HEK293T (cell line): ENCODE measurements at regions not wholly inside any gene's neighbourhood (a gene's known extent, or its start where the extent isn't known, plus 50 kb on each side); places are given as distances from the start of the nearest gene placed in this dataset.

Experiments
- CTBP1 ChIP-seq: fragments of 450-650 bp; IDR thresholded peaks from 2 replicates; pipeline ENCODE4 v1.6.1; 2016; ENCODE audit warnings: borderline replicate concordance
- ELF4 ChIP-seq: fragments of 450-650 bp; IDR thresholded peaks from 2 replicates; pipeline ENCODE4 v1.6.1; 2017; ENCODE audit warnings: antibody characterized with exemption
- FOXA1 ChIP-seq: fragments of 450-650 bp; IDR thresholded peaks from 2 replicates; pipeline ENCODE4 v1.6.1; 2016; ENCODE audit warnings: mild to moderate bottlenecking
- FOXK2 ChIP-seq: fragments of 450-650 bp; IDR thresholded peaks from 2 replicates; pipeline ENCODE4 v1.6.1; 2016; ENCODE audit warnings: mild to moderate bottlenecking
- FOXM1 ChIP-seq: fragments of 450-650 bp; IDR thresholded peaks from 2 replicates; pipeline ENCODE4 v1.6.1; 2017; ENCODE audit warnings: mild to moderate bottlenecking, borderline replicate concordance
- HDGF ChIP-seq: fragments of 450-650 bp; IDR thresholded peaks from 2 replicates; pipeline ENCODE4 v1.6.1; 2017; ENCODE audit warnings: antibody characterized with exemption, borderline replicate concordance
- LEF1 ChIP-seq: fragments of 450-650 bp; IDR thresholded peaks from 2 replicates; pipeline ENCODE4 v1.6.1; 2017; ENCODE audit warnings: mild to moderate bottlenecking, borderline replicate concordance
- NFRKB ChIP-seq: fragments of 450-650 bp; IDR thresholded peaks from 2 replicates; pipeline ENCODE4 v1.6.1; 2016; ENCODE audit warnings: mild to moderate bottlenecking, moderate library complexity
- SP1 ChIP-seq: fragments of 450-650 bp; IDR thresholded peaks from 2 replicates; pipeline ENCODE4 v1.6.1; 2017
- SUZ12 ChIP-seq: fragments of 450-650 bp; IDR thresholded peaks from 2 replicates; pipeline ENCODE4 v1.6.1; 2016; ENCODE audit warnings: mild to moderate bottlenecking
- ZNF384 ChIP-seq: fragments of 450-650 bp; IDR thresholded peaks from 2 replicates; pipeline ENCODE4 v1.6.1; 2016
- TF ChIP-seq, protein P1 (sequence below): fragments of 450-650 bp; IDR thresholded peaks from 2 replicates; pipeline ENCODE4 v1.6.1; 2016

DNA sequence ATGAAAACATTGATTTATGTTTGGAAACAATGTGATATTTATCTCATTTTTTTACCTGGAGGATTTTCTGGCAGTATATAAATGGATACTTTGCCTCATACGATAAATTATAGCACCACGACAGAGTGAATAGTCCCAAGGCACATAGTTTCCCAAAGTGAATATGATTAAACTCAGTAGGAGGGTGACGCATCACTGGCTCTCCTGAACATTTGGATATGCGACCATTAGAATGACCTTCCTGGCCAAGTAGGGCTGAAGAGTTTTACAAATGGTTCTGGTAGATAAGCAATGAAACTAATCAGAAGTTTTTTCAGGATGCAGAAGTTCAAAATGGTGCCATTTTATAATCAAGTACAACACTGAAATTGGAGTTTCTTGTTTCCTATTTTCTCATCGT is 397.7 kb downstream of the AASDHPPT start:
- TF ChIP-seq, protein P1, sequence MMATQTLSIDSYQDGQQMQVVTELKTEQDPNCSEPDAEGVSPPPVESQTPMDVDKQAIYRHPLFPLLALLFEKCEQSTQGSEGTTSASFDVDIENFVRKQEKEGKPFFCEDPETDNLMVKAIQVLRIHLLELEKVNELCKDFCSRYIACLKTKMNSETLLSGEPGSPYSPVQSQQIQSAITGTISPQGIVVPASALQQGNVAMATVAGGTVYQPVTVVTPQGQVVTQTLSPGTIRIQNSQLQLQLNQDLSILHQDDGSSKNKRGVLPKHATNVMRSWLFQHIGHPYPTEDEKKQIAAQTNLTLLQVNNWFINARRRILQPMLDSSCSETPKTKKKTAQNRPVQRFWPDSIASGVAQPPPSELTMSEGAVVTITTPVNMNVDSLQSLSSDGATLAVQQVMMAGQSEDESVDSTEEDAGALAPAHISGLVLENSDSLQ = no peak
- TF ChIP-seq ZNF384 = no peak
- no peak for TF ChIP-seq FOXM1
- TF ChIP-seq FOXK2 = no peak
- TF ChIP-seq FOXA1 = no peak
- no peak for TF ChIP-seq SUZ12
- TF ChIP-seq NFRKB = no peak
- no peak for TF ChIP-seq CTBP1
- no peak for TF ChIP-seq ELF4
- TF ChIP-seq HDGF = no peak
- no peak for TF ChIP-seq LEF1
- TF ChIP-seq SP1 = no peak
